Vagina (tissue), 2 donors: ENCODE measurements at regions not wholly inside any gene's neighbourhood (a gene's known extent, or its start where the extent isn't known, plus 50 kb on each side); places are given as distances from the start of the nearest gene placed in this dataset.
A peak's percentile ranks its signal among the peaks of the same experiment; 100 is the strongest.

Source experiments
- DNase-seq, 2 donors: peaks; one replicate each; pipeline ENCODE4 v3.0.0-alpha.2; 2017; ENCODE audit errors: extremely low spot score in 2 of 2
- H3K27ac ChIP-seq: fragments of 200-600 bp; sonication (generic); one replicate; pipeline ENCODE4 v1.5.1; 2019
- H3K27me3 ChIP-seq: fragments of 200-600 bp; sonication (generic); one replicate; pipeline ENCODE4 v1.5.1; 2019
- H3K36me3 ChIP-seq, 2 donors: fragments of 200-600 bp; sonication (generic); one replicate each; pipeline ENCODE4 v1.5.1; 2017 to 2019
- H3K4me1 ChIP-seq: fragments of 200-600 bp; sonication (generic); one replicate; pipeline ENCODE4 v1.5.1; 2019
- H3K4me3 ChIP-seq, 2 donors: fragments of 200-600 bp; sonication (generic); 1 replicate in 1 of 2; 2 replicates in 1 of 2; pipeline ENCODE4 v1.5.1; 2016 to 2019
- H3K9me3 ChIP-seq: fragments of 200-600 bp; sonication (generic); one replicate; pipeline ENCODE4 v1.5.1; 2019
- CTCF ChIP-seq, 3 experiments: fragments of 450-650 bp in 2 of 3; fragments of 200-600 bp in 1 of 3; sonication (generic) in 1 of 3; IDR thresholded peaks; one replicate each; pipeline ENCODE4 v1.5.1; 2017 to 2019; ENCODE audit warnings: antibody characterized with exemption in 3 of 3, mild to moderate bottlenecking in 2 of 3, moderate library complexity in 2 of 3
- POLR2A ChIP-seq, 2 donors: fragments of 450-650 bp; IDR thresholded peaks; one replicate each; pipeline ENCODE4 v1.6.1; 2017; ENCODE audit warnings: antibody characterized with exemption in 2 of 2, mild to moderate bottlenecking in 2 of 2, moderate library complexity in 2 of 2
- POLR2AphosphoS5 ChIP-seq, 2 donors: sonication (generic); formaldehyde crosslinking; IDR thresholded peaks; one replicate each; pipeline ENCODE4 v1.9.0; 2017; ENCODE audit warnings: antibody characterized with exemption in 2 of 2, mild to moderate bottlenecking in 2 of 2, low read depth in 1 of 2; ENCODE audit not compliant: insufficient read depth in 1 of 2
- intact Hi-C: fragments of 100-400 bp; cut with DNase I; formaldehyde crosslinking; loops from one replicate; pipeline ENCODE4 v1.15.1; 2023

GRCh38 chrX:2620576-2620975 lies 70.5 kb upstream of the CD99 start:
- H3K36me3 ChIP-seq = peaks cover 0 to 39% of the 10 kb centered on the region in 2 donors
- no peak overlapping the region for H3K27ac ChIP-seq
- intact Hi-C loops = no loop called here
- DNase-seq = no peak
- no peaks in the 10 kb centered on the region for H3K9me3 ChIP-seq
- no peak for TF ChIP-seq POLR2A (IDR thresholded peaks at IDR 0.05)
- TF ChIP-seq POLR2AphosphoS5 (IDR thresholded peaks at IDR 0.05; ENCODE audit: insufficient read depth in 1 of 2, low read depth in 1 of 2) = no peak
- TF ChIP-seq CTCF (IDR thresholded peaks at IDR 0.05) = no peak
- H3K27me3 ChIP-seq = no peaks in the 10 kb centered on the region
- H3K4me3 ChIP-seq = no peak overlapping the region
- H3K4me1 ChIP-seq = no peaks in the 10 kb centered on the region

GRCh38 chrX:2618516-2618915 lies 72.6 kb upstream of the CD99 start:
- TF ChIP-seq POLR2AphosphoS5 (IDR thresholded peaks at IDR 0.05; ENCODE audit: insufficient read depth in 1 of 2, low read depth in 1 of 2) (no peak), CTCF (IDR thresholded peaks at IDR 0.05) (no peak), POLR2A (IDR thresholded peaks at IDR 0.05) (no peak)
- Histone ChIP-seq H3K36me3 (peaks cover 0 to 27% of the 10 kb centered on the region in 2 donors), H3K27me3 (no peaks in the 10 kb centered on the region), H3K4me1 (no peaks in the 10 kb centered on the region), H3K27ac (no peak overlapping the region), H3K4me3 (no peak overlapping the region), H3K9me3 (no peaks in the 10 kb centered on the region)
- intact Hi-C loops = no loop called here
- DNase-seq = no peak

- DNase-seq = no peak
- intact Hi-C loops = no loop called here
- no peaks in the 10 kb centered on the region for H3K9me3 ChIP-seq
- H3K4me3 ChIP-seq = no peak overlapping the region
- peak overlapping the region; percentile 23 for H3K27ac ChIP-seq
- TF ChIP-seq CTCF (IDR thresholded peaks at IDR 0.05) = peak in 1 of 3 experiments; percentile 26
- TF ChIP-seq POLR2AphosphoS5 (IDR thresholded peaks at IDR 0.05; ENCODE audit: insufficient read depth in 1 of 2, low read depth in 1 of 2) = no peak
- TF ChIP-seq POLR2A (IDR thresholded peaks at IDR 0.05) = no peak
- H3K27me3 ChIP-seq = no peaks in the 10 kb centered on the region
- H3K36me3 ChIP-seq = peaks cover 0 to 12% of the 10 kb centered on the region in 2 donors
- H3K4me1 ChIP-seq = peaks cover 14% of the 10 kb centered on the region
Measured at GRCh38 chrX:2614911-2615310, 76.2 kb upstream of the CD99 start.

- peak overlapping the region in 1 of 2 donors; percentile 95 for H3K4me3 ChIP-seq
- no peaks in the 10 kb centered on the region for H3K36me3 ChIP-seq
- H3K27me3 ChIP-seq = no peaks in the 10 kb centered on the region
- TF ChIP-seq CTCF (IDR thresholded peaks at IDR 0.05) = peak in 1 of 3 experiments; percentile 21
- no peak for TF ChIP-seq POLR2A (IDR thresholded peaks at IDR 0.05)
- H3K4me1 ChIP-seq = peaks cover 28% of the 10 kb centered on the region
- H3K9me3 ChIP-seq = no peaks in the 10 kb centered on the region
- peak overlapping the region; percentile 81 for H3K27ac ChIP-seq
- intact Hi-C loops = no loop called here
- DNase-seq = no peak
Measured at GRCh38 chrX:2610246-2611170, 80.6 kb upstream of the CD99 start.
